Transverse colon (tissue), 4 donors: ENCODE measurements at regions not wholly inside any gene's neighbourhood (a gene's known extent, or its start where the extent isn't known, plus 50 kb on each side); places are given as distances from the start of the nearest gene placed in this dataset.

Experiments
- EP300 ChIP-seq: sonication (generic); formaldehyde crosslinking; IDR thresholded peaks from one replicate; pipeline ENCODE4 v1.6.1; 2017; ENCODE audit warnings: antibody characterized with exemption, low read depth
- POLR2A ChIP-seq: fragments of 450-650 bp; IDR thresholded peaks from one replicate; pipeline ENCODE4 v1.6.1; 2016; ENCODE audit warnings: antibody characterized with exemption, mild to moderate bottlenecking, moderate library complexity
- POLR2AphosphoS5 ChIP-seq, 3 donors: sonication (generic); formaldehyde crosslinking; IDR thresholded peaks; one replicate each; pipeline ENCODE4 v1.6.1; 2016; ENCODE audit warnings: antibody characterized with exemption in 3 of 3
- TF ChIP-seq, protein P1 (sequence below), 5 experiments: fragments of 200-600 bp in 3 of 5; fragments of 450-650 bp in 2 of 5; sonication (generic) in 3 of 5; IDR thresholded peaks; 1 replicate in 2 of 5; 2 replicates in 3 of 5; pipeline ENCODE4 v1.5.1; 2016 to 2017; ENCODE audit warnings: antibody characterized with exemption in 5 of 5, inconsistent platforms in 3 of 5, mild to moderate bottlenecking in 2 of 5, moderate library complexity in 1 of 5

DNA sequence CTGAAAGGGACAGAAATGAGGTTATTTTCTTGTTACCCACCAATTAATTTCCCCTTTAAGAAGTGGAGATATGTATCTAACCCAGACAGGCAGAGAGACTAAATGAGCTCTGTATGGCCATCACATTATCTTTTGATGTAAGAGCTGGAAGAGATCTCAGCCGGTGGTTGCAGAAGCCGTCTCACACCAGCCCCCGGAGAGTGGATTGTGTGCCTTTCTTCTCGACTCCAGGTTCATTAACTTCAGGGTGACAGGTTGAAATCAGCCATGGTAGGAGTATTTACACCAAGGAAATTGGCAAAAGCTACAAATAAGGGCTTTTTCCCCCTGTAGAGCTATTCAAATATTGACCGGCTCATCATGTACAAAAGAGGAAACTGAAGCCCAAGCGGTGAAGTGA is 580.3 kb upstream of the CADM1 start:
- TF ChIP-seq, protein P1, sequence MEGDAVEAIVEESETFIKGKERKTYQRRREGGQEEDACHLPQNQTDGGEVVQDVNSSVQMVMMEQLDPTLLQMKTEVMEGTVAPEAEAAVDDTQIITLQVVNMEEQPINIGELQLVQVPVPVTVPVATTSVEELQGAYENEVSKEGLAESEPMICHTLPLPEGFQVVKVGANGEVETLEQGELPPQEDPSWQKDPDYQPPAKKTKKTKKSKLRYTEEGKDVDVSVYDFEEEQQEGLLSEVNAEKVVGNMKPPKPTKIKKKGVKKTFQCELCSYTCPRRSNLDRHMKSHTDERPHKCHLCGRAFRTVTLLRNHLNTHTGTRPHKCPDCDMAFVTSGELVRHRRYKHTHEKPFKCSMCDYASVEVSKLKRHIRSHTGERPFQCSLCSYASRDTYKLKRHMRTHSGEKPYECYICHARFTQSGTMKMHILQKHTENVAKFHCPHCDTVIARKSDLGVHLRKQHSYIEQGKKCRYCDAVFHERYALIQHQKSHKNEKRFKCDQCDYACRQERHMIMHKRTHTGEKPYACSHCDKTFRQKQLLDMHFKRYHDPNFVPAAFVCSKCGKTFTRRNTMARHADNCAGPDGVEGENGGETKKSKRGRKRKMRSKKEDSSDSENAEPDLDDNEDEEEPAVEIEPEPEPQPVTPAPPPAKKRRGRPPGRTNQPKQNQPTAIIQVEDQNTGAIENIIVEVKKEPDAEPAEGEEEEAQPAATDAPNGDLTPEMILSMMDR (IDR thresholded peaks at IDR 0.05), result no peak
- TF ChIP-seq POLR2A (no peak), POLR2AphosphoS5 (IDR thresholded peaks at IDR 0.05) (no peak), EP300 (no peak)
